Epithelial cell of proximal tubule (primary cell): ENCODE measurements at regions not wholly inside any gene's neighbourhood (a gene's known extent, or its start where the extent isn't known, plus 50 kb on each side); places are given as distances from the start of the nearest gene placed in this dataset.
A peak's percentile ranks its signal among the peaks of the same experiment; 100 is the strongest.
"Not testable (repeated sequence)": the region's sequence is repeated elsewhere in the genome, so short reads cannot be mapped to it uniquely, and the experiment has no call there.

ENCODE experiments used
- DNase-seq: peaks from one replicate; pipeline ENCODE4 v3.0.0-alpha.2; 2011; ENCODE audit warnings: low read depth
- H3K4me3 ChIP-seq: 2 replicates; pipeline ENCODE4 v1.5.1; 2011; ENCODE audit warnings: low read depth, mild to moderate bottlenecking, low read length
- TF ChIP-seq, protein P1 (sequence below): conservative IDR thresholded peaks from 2 replicates; pipeline ENCODE4 v1.5.1; 2012; ENCODE audit warnings: low read depth, mild to moderate bottlenecking, low read length

DNA sequence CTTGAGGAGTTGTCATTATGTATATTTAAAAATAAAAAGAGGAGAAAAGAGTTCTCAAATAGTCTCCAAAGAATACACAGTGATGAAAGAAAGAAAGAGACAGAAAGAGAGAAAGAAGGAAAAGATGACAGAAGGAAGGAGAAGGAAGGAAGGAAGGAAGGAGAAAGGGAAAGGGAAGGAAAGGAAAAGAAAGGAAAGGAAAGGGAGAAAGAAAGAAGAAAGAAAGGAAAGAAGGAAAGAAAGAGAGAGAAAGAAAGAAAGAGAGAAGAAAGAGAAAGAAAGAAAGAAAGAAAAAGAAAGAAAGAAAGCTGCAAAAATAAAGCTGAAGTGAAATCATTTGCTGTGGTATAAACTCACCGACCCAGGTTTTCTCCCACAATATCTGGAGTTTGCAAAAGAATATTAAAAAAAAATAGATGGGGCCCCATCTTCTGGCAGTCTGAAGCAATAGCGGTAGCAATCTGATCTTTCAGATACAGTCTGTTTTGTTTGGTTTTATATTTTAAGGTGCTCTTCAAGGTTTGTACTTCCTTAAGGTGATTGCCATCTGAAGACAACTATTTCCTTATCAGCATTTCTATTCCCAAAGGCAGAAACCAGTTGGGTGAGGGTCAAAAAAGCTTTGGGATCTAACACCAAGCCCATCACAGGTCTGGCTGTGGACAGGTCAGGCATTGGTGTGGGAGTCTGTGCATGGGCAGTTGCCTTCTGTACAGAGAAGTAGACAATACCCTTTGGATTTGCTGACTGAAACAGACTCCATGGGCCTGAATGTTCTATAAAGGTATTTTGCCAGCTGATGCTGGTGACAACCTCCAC, 160.4 kb downstream of the CPEB2 start:
- TF ChIP-seq, protein P1, sequence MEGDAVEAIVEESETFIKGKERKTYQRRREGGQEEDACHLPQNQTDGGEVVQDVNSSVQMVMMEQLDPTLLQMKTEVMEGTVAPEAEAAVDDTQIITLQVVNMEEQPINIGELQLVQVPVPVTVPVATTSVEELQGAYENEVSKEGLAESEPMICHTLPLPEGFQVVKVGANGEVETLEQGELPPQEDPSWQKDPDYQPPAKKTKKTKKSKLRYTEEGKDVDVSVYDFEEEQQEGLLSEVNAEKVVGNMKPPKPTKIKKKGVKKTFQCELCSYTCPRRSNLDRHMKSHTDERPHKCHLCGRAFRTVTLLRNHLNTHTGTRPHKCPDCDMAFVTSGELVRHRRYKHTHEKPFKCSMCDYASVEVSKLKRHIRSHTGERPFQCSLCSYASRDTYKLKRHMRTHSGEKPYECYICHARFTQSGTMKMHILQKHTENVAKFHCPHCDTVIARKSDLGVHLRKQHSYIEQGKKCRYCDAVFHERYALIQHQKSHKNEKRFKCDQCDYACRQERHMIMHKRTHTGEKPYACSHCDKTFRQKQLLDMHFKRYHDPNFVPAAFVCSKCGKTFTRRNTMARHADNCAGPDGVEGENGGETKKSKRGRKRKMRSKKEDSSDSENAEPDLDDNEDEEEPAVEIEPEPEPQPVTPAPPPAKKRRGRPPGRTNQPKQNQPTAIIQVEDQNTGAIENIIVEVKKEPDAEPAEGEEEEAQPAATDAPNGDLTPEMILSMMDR: peak; percentile 54
- no peak overlapping the region for H3K4me3 ChIP-seq
- DNase-seq: no peak

DNA sequence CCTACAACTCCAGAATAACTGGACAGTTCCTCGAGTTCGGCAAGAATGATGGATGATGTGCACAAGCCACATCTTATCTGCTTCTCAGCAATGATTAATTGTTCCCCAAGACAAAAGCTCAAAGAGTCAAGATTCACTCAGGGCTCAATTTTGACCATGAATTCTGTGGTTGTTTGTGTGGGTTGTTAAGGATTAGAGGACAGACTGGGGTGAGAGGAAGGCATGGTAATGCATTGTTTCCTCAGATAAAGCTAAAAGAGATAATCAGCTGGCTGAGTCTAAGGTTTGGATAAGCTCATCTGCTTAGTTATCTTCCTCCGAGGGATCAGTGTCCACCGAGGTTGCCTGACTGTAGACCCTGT, 161.0 kb downstream of the CPEB2 start:
- TF ChIP-seq, protein P1: no peak
- H3K4me3 ChIP-seq: no peak overlapping the region
- no peak for DNase-seq

DNA sequence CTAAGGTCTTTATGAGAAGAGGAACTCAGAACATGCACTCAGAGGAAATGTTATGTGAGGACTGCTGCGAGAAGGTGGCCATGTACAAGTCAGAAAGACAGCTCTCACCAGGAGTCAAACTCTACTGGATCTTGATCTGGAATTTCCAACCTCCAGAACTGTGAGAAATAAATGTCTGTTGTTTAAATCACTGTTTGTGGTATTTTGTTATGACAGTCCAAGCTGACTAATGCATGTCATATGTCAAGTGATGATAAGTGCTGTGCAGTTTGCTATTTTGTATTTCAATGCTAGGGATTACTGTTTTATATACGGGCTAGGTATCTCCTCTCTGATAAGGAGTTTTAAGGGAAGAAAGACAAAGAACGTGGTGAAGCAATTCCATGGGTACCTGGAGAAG, 162.3 kb downstream of the CPEB2 start:
- TF ChIP-seq, protein P1: no peak
- no peak for DNase-seq
- H3K4me3 ChIP-seq: no peak overlapping the region

DNA sequence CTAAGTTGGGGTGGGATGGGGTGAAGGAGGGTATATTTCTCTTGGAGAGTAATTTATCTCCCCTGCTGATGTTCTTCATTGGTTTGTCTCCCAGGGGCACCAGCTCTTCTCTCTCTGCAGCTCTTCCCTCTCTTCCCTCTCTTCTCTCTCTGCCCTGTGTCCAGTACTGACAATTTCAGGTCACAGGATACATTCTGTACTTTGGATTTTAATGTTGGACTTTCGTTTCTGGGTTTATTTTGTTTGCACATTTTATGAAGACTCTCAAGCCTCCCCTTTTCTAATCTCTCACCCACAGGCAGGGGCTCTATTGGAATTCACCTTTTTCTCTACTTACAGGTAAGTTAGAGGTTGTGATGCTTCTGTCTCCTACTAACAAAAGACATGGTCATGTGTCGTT, 165.5 kb downstream of the CPEB2 start:
- H3K4me3 ChIP-seq: no peak overlapping the region
- TF ChIP-seq, protein P1: no peak
- DNase-seq: no peak

DNA sequence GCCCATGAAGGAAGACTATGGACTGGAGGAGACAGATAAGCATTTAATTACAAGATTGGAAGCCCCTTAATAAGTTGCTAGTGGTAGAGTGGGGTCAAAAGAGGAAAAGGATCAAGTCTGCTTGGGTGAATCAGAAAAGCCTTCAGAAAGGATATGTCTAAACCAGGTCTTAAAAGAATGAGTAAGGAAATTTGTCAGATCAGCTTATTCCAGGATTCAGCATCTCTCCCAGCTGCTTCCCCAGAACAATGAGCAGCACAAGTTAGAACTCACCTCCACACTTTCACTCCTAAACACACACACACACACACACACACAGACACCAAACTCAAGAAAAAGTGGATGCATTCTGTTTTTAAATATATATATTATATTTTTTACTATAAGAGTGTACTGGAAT, 166.5 kb downstream of the CPEB2 start:
- H3K4me3 ChIP-seq: no peak overlapping the region
- DNase-seq: no peak
- TF ChIP-seq, protein P1: no peak

DNA sequence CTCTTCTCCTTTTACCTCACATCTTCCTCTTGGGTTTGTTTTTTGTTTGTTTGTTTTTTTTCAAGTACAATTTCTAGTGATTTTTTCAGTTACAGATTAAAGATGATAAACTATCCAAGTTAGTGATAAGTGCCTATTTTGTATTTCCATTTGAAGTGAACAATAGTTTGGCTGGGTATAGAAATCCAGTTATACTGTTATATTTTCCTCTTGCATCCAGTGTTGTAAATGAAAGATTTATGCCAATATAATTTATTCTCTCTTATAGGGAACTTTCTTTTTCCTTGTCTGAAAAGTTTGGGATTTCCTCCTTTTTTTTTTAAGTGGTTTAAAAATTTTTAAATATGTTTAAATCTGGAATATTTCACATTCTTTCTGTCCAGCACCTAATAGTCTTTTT, 169.4 kb downstream of the CPEB2 start:
- no peak for DNase-seq
- TF ChIP-seq, protein P1: no peak
- no peak overlapping the region for H3K4me3 ChIP-seq

DNA sequence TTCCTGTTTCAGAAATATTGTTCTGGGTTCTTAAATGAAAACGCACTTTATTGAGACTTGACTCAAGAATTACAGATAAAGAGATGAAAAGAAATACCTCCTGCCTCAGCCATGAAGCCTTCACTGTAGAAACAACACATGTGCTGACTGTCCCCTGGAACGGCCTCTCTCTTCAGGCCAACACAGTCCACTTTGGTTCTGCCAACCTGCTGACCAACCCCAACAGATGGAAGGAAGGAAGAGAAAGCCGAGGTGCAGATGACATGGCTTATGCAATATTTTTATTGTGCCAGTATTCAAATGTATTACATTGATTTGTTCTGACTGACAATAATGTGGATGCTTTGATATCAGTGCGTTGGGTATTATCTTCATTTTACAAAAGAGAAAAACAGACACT, 171.0 kb downstream of the CPEB2 start:
- TF ChIP-seq, protein P1: no peak
- H3K4me3 ChIP-seq: no peak overlapping the region
- DNase-seq: no peak

DNA sequence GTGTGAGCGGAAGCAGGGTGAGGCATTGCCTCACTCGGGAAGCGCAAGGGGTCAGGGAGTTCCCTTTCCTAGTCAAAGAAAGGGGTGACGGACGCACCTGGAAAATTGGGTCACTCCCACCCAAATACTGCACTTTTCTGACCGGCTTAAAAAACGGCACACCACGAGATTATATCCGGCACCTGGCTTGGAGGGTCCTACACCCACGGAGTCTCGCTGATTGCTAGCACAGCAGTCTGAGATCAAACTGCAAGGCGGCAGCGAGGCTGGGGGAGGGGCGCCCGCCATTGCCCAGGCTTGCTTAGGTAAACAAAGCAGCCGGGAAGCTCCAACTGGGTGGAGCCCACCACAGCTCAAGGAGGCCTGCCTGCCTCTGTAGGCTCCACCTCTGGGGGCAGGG, 171.9 kb downstream of the CPEB2 start:
- not testable (repeated sequence) for H3K4me3 ChIP-seq, DNase-seq

DNA sequence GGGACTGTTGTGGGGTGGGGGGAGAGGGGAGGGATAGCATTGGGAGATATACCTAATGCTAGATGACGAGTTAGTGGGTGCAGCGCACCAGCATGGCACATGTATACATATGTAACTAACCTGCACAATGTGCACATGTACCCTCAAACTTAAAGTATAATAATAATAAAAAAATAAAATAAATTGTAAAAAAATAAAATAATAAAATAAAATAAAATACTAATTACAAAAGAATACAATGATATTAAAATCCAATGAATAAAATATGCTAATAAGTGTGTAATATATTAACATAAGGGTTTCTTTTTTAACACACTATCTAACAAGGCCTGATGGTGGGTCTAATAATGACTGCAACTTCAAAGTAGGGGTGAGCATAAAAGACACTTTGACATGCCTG, 177.6 kb downstream of the CPEB2 start:
- H3K4me3 ChIP-seq, DNase-seq: not testable (repeated sequence)
